ENCODE measurements at regions not wholly inside any gene's neighbourhood (a gene's known extent, or its start where the extent isn't known, plus 50 kb on each side); places are given as distances from the start of the nearest gene placed in this dataset.
"Not testable (repeated sequence)": the region's sequence is repeated elsewhere in the genome, so short reads cannot be mapped to it uniquely, and the experiment has no call there.

DNA sequence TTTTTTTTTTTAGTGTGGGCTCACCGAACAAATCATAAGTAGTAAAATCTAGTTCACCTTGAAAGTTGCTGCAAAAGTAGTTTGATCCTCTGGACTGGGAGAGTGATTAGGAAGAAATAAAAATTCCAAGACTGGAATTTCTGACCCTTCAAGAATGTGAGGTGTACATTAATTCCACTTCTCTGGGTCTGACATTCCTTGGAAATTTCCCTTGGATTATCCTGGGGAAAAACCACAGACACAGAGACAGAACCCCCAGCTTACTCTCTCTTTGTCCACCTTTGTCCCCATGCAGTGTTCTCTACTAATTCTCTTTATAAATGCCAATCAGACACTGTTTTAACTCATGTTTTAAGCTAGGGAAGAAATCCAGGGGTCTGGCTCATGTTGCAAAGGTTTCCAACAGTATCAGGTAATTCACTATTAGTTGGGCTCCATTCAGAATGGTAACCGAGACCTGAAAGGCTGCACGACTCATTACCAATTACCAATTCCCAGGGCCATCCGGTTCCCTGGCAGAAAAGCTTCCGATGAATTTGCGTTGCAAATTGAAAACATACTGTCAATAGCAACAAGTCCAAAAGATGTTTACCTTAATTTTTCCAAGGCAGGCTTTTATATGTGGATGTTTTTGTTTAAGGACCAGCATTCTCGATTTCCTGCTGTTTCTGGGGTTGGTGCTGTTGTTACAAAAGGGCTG, 86.3 kb downstream of the BAMBI start:
- Histone ChIP-seq H3K9me3 (no peaks in the 10 kb centered on the region), H3K27ac (replicated peaks in 1 of 4) (no peak overlapping the region), H3K27me3 (peaks cover 0 to 4% (median 0%) of the 10 kb centered on the region in 4 donors), H3K4me1 (no peaks in the 10 kb centered on the region), H3K4me3 (no peak overlapping the region), H3K36me3 (no peaks in the 10 kb centered on the region)
- intact Hi-C loops (cut with DNase I) = no loop called here
- 77% methylated on average over 7 of the region's 7 CpGs for WGBS
- no peak for TF ChIP-seq EP300 (IDR thresholded peaks at IDR 0.05)
- no peak for TF ChIP-seq POLR2AphosphoS5 (IDR thresholded peaks at IDR 0.05)
- no peak for TF ChIP-seq POLR2A (IDR thresholded peaks at IDR 0.05; ENCODE audit: low read depth)
- TF ChIP-seq, protein P1, sequence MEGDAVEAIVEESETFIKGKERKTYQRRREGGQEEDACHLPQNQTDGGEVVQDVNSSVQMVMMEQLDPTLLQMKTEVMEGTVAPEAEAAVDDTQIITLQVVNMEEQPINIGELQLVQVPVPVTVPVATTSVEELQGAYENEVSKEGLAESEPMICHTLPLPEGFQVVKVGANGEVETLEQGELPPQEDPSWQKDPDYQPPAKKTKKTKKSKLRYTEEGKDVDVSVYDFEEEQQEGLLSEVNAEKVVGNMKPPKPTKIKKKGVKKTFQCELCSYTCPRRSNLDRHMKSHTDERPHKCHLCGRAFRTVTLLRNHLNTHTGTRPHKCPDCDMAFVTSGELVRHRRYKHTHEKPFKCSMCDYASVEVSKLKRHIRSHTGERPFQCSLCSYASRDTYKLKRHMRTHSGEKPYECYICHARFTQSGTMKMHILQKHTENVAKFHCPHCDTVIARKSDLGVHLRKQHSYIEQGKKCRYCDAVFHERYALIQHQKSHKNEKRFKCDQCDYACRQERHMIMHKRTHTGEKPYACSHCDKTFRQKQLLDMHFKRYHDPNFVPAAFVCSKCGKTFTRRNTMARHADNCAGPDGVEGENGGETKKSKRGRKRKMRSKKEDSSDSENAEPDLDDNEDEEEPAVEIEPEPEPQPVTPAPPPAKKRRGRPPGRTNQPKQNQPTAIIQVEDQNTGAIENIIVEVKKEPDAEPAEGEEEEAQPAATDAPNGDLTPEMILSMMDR (IDR thresholded peaks at IDR 0.05) = no peak
- no peak for DNase-seq (ENCODE audit: extremely low spot score)

DNA sequence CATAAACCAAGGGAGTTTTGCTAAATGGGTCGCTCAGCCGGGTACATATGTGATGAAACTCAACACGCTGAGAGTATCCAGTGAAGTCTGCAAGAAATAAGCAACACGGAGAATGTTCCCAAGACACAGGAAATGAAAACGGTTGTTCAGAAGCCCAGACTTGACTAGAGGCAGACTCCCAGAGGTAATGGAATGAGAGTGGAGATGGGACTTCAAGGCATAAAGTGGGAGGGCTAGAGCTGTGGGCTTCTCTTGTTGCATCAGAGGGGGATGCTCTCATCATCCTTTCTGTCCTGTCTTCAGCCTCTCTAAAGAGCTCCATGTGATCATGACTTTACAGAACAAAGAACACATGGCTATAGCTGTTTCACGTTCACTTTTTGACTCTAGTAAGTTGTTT, 88.3 kb downstream of the BAMBI start:
- H3K27me3 ChIP-seq = peaks cover 0 to 4% (median 0%) of the 10 kb centered on the region in 4 donors
- H3K36me3 ChIP-seq = no peaks in the 10 kb centered on the region
- H3K4me3 ChIP-seq = no peak overlapping the region
- no peak for TF ChIP-seq POLR2AphosphoS5 (IDR thresholded peaks at IDR 0.05)
- TF ChIP-seq, protein P1 (IDR thresholded peaks at IDR 0.05) = no peak
- TF ChIP-seq EP300 (IDR thresholded peaks at IDR 0.05) = no peak
- TF ChIP-seq POLR2A (IDR thresholded peaks at IDR 0.05; ENCODE audit: low read depth) = no peak
- H3K27ac ChIP-seq (replicated peaks in 1 of 4) = no peak overlapping the region
- intact Hi-C loops (cut with DNase I) = no loop called here
- H3K4me1 ChIP-seq = no peaks in the 10 kb centered on the region
- 76% methylated on average over 6 of the region's 6 CpGs for WGBS
- DNase-seq (ENCODE audit: extremely low spot score) = no peak
- H3K9me3 ChIP-seq = no peaks in the 10 kb centered on the region

DNA sequence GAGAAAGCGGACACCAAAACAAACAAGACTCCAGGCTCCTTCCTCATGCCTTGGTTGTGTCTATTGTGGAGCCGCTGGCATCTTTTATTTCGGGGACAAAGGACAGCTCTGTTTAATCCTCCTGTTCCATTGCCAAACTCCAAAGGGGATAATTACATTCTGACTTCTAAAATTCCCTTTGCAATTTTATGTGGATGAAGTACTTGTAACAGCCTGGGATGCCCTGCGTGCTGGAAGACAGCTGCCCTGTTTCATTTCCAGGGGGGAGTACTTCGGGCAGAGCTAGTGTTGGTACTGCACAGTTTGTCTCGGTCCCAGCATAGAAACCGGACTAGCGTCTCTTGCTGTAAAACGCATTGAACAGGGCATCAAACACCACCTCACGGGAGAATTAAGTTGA, 90.9 kb downstream of the BAMBI start:
- no peaks in the 10 kb centered on the region for H3K4me1 ChIP-seq
- H3K4me3 ChIP-seq = no peak overlapping the region
- no peaks in the 10 kb centered on the region for H3K9me3 ChIP-seq
- no peaks in the 10 kb centered on the region for H3K36me3 ChIP-seq
- 85% methylated on average over 10 of the region's 10 CpGs for WGBS
- intact Hi-C loops (cut with DNase I) = no loop called here
- no peak overlapping the region for H3K27ac ChIP-seq (replicated peaks in 1 of 4)
- DNase-seq (ENCODE audit: extremely low spot score) = no peak
- H3K27me3 ChIP-seq = peaks cover 0 to 4% (median 0%) of the 10 kb centered on the region in 4 donors
- no peak for TF ChIP-seq POLR2AphosphoS5 (IDR thresholded peaks at IDR 0.05)
- TF ChIP-seq, protein P1 (IDR thresholded peaks at IDR 0.05) = no peak
- no peak for TF ChIP-seq EP300 (IDR thresholded peaks at IDR 0.05)
- no peak for TF ChIP-seq POLR2A (IDR thresholded peaks at IDR 0.05; ENCODE audit: low read depth)

DNA sequence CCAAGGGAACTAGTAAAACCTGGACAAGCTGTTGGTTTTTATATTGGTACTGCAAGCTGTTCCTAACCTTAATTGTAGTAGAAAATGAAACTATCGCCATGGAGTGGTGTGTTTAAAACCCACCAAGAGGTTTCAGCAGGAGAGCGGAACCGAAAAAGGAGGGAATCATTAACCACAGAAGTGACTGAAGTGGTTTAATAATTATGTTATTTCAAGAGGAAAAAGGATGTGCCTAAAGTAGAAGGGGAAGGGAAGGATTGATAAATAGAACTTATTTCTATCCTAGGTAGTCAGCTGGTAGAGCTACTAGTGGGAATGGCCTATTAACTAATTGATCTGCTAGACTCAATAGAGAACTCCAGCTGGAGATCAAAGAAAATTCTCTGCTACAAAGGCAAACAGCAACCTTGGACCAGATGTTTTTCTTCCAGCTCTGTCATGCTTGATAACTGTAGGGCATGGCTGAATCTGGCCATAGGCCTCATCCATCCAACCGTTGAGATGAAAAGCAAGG, 91.8 kb downstream of the BAMBI start:
- no peak overlapping the region for H3K27ac ChIP-seq (replicated peaks in 1 of 4)
- no peak overlapping the region for H3K4me3 ChIP-seq
- H3K4me1 ChIP-seq = no peaks in the 10 kb centered on the region
- H3K9me3 ChIP-seq = no peaks in the 10 kb centered on the region
- WGBS = 62% methylated on average over 4 of the region's 4 CpGs
- intact Hi-C loops (cut with DNase I) = no loop called here
- TF ChIP-seq EP300 (IDR thresholded peaks at IDR 0.05) (no peak), POLR2A (IDR thresholded peaks at IDR 0.05; ENCODE audit: low read depth) (no peak), POLR2AphosphoS5 (IDR thresholded peaks at IDR 0.05) (no peak)
- TF ChIP-seq, protein P1 (IDR thresholded peaks at IDR 0.05) = no peak
- H3K36me3 ChIP-seq = no peaks in the 10 kb centered on the region
- DNase-seq (ENCODE audit: extremely low spot score) = no peak
- peaks cover 0 to under 1% (median 0%) of the 10 kb centered on the region in 4 donors for H3K27me3 ChIP-seq

DNA sequence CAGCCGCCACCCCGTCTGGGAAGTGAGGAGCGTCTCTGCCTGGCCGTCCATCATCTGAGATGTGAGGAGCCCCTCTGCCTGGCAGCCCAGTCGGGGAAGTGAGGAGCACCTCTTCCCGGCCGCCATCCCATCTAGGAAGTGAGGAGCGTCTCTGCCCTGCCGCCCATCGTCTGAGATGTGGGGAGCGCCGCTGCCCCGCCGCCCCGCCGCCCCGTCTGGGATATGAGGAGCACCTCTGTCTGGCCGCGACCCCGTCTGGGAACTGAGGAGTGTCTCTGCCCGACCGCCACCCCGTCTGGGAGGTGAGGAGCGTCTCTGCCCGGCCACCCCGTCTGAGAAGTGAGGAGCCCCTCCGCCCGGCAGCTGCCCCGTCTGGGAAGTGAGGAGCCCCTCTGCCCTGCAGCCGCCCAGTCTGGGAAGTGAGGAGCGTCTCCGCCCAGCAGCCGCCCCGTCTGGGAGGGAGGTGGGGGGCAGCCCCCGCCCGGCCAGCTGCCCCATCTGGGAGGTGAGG, 94.3 kb downstream of the BAMBI start:
- H3K4me1 ChIP-seq; H3K4me3 ChIP-seq; H3K27me3 ChIP-seq; H3K27ac ChIP-seq (replicated peaks in 1 of 4); DNase-seq (ENCODE audit: extremely low spot score); intact Hi-C loops (cut with DNase I); H3K36me3 ChIP-seq; H3K9me3 ChIP-seq: not testable (repeated sequence)
- WGBS = 91% methylated on average over 14 of the region's 36 CpGs
